SK-N-SH (cell line): ENCODE measurements at regions not wholly inside any gene's neighbourhood (a gene's known extent, or its start where the extent isn't known, plus 50 kb on each side); places are given as distances from the start of the nearest gene placed in this dataset.

ENCODE experiments used
- CTCF ChIA-PET: fragments of 300-600, 350-600 bp; formaldehyde crosslinking; extraction: SDS; loops from one replicate; lab custom pipeline; 2021; lab: Yijun Ruan, JAX
- POLR2A ChIA-PET: fragments of 350-600 bp; sonication (Branson Sonifier 250); formaldehyde crosslinking; extraction: SDS; loops from one replicate; lab custom pipeline; 2020; ENCODE audit warnings: antibody characterized with exemption, inconsistent platforms; lab: Yijun Ruan, JAX
- DNase-seq: peaks from one replicate; pipeline ENCODE4 v3.0.0; 2012
- H2AFZ ChIP-seq: fragments of 200-600 bp; sonication (generic); 2 replicates; pipeline ENCODE4 v1.8.1; 2016; ENCODE audit warnings: antibody characterized with exemption, mild to moderate bottlenecking, low read depth
- H3F3A ChIP-seq: fragments of 200-600 bp; sonication (generic); replicated peaks from 2 replicates; pipeline ENCODE3; 2016; ENCODE audit warnings: antibody characterized with exemption, mild to moderate bottlenecking; ENCODE audit not compliant: insufficient read depth
- H3K27ac ChIP-seq, 2 experiments: fragments of 200-500 bp in 1 of 2; fragments of 200-600 bp in 1 of 2; sonication (Bioruptor generic) in 1 of 2; sonication (generic), shearing (Covaris generic) in 1 of 2; 2 replicates each; pipeline versions ENCODE4 v1.5.1 to v1.6.1; 2014 to 2016; ENCODE audit warnings: low read depth in 2 of 2, inconsistent platforms in 1 of 2, low read length in 1 of 2, mild to moderate bottlenecking in 1 of 2, mixed read lengths in 1 of 2
- H3K27me3 ChIP-seq: fragments of 200-600 bp; sonication (generic), shearing (Covaris generic); 2 replicates; pipeline ENCODE4 v1.6.1; 2016; ENCODE audit warnings: mixed run types; ENCODE audit not compliant: insufficient read depth
- H3K36me3 ChIP-seq, 2 experiments: fragments of 200-500 bp in 1 of 2; fragments of 200-600 bp in 1 of 2; sonication (Bioruptor generic) in 1 of 2; sonication (generic) in 1 of 2; replicated peaks in 1 of 2; 2 replicates each; pipeline versions ENCODE3 to v1.5.1; 2014 to 2016; ENCODE audit warnings: low read length in 1 of 2, mild to moderate bottlenecking in 1 of 2; ENCODE audit not compliant: insufficient read depth in 2 of 2, control insufficient read depth in 1 of 2
- H3K4me1 ChIP-seq, 2 experiments: fragments of 200-500 bp in 1 of 2; fragments of 200-600 bp in 1 of 2; sonication (Bioruptor generic) in 1 of 2; sonication (generic), shearing (Covaris generic) in 1 of 2; 2 replicates each; pipeline versions ENCODE4 v1.5.1 to v1.6.1; 2014 to 2016; ENCODE audit warnings: low read depth in 1 of 2, low read length in 1 of 2, mixed run types in 1 of 2; ENCODE audit not compliant: insufficient read depth in 2 of 2, control insufficient read depth in 1 of 2
- H3K4me2 ChIP-seq: fragments of 200-600 bp; sonication (generic), shearing (Covaris generic); 2 replicates; pipeline ENCODE4 v1.6.1; 2017; ENCODE audit warnings: mixed run types
- H3K4me3 ChIP-seq, 2 experiments: fragments of 200-500 bp in 1 of 2; fragments of 200-600 bp in 1 of 2; sonication (Bioruptor generic) in 1 of 2; sonication (generic), shearing (Covaris generic) in 1 of 2; 2 replicates each; pipeline versions ENCODE4 v1.5.1 to v1.8.1; 2014 to 2016; ENCODE audit warnings: low read depth in 2 of 2, inconsistent platforms in 1 of 2, low read length in 1 of 2, mild to moderate bottlenecking in 1 of 2, mixed read lengths in 1 of 2, moderate library complexity in 1 of 2
- H3K79me2 ChIP-seq: fragments of 200-600 bp; sonication (generic); 2 replicates; pipeline ENCODE4 v1.8.1; 2017; ENCODE audit warnings: mild to moderate bottlenecking; ENCODE audit not compliant: insufficient read depth
- H3K9ac ChIP-seq: fragments of 200-600 bp; sonication (generic); 2 replicates; pipeline ENCODE4 v1.6.1; 2017; ENCODE audit warnings: mixed run types
- H3K9me2 ChIP-seq: fragments of 200-600 bp; sonication (generic); 2 replicates; pipeline ENCODE4 v1.6.1; 2017; ENCODE audit warnings: mixed run types
- H3K9me3 ChIP-seq: fragments of 200-600 bp; sonication (generic); 2 replicates; pipeline ENCODE4 v1.6.1; 2017; ENCODE audit warnings: mixed run types, mild to moderate bottlenecking, moderate library complexity
- H4K20me1 ChIP-seq: fragments of 200-600 bp; sonication (generic); 2 replicates; pipeline ENCODE4 v1.6.1; 2017; ENCODE audit warnings: mild to moderate bottlenecking, mixed run types; ENCODE audit not compliant: insufficient read depth
- CHD2 ChIP-seq: fragments of 150-350 bp; IDR thresholded peaks from 2 replicates; pipeline ENCODE4 v1.6.1; 2018; ENCODE audit warnings: low read length; ENCODE audit not compliant: partially characterized antibody
- CTCF ChIP-seq: fragments of 200-600 bp; sonication (generic); IDR thresholded peaks from 2 replicates; pipeline ENCODE4 v1.6.1; 2017; ENCODE audit warnings: antibody characterized with exemption, mild to moderate bottlenecking, moderate library complexity
- EP300 ChIP-seq, 2 experiments: IDR thresholded peaks; 2 replicates each; pipeline versions ENCODE4 v1.4.0 to v1.6.1; 2012; ENCODE audit warnings: borderline replicate concordance in 1 of 2, low read depth in 1 of 2, low read length in 1 of 2
- EZH2phosphoT487 ChIP-seq: fragments of 200-600 bp; sonication (generic); IDR thresholded peaks from 2 replicates; pipeline ENCODE4 v1.6.1; 2017; ENCODE audit warnings: low read depth, mixed run types, mild to moderate bottlenecking, antibody characterized with exemption, moderate library complexity, borderline replicate concordance
- FOSL2 ChIP-seq: IDR thresholded peaks from 2 replicates; pipeline ENCODE4 v1.4.0; 2012; ENCODE audit warnings: low read depth, mild to moderate bottlenecking, moderate library complexity, borderline replicate concordance
- FOXM1 ChIP-seq: IDR thresholded peaks from 2 replicates; pipeline ENCODE4 v1.4.0; 2012; ENCODE audit warnings: low read depth, mild to moderate bottlenecking
- GABPA ChIP-seq: IDR thresholded peaks from 2 replicates; pipeline ENCODE4 v1.4.0; 2012; ENCODE audit warnings: low read depth, mild to moderate bottlenecking
- JUND ChIP-seq: IDR thresholded peaks from 2 replicates; pipeline ENCODE4 v1.4.0; 2012
- MEF2A ChIP-seq: IDR thresholded peaks from 2 replicates; pipeline ENCODE4 v1.4.0; 2012; ENCODE audit warnings: low read depth, borderline replicate concordance
- NRF1 ChIP-seq: IDR thresholded peaks from 2 replicates; pipeline ENCODE4 v1.6.1; 2012; ENCODE audit warnings: low read depth, mild to moderate bottlenecking, low read length
- RAD21 ChIP-seq: IDR thresholded peaks from 2 replicates; pipeline ENCODE4 v1.6.1; 2012; ENCODE audit warnings: mild to moderate bottlenecking, low read length
- RCOR1 ChIP-seq: fragments of 150-350 bp; IDR thresholded peaks from 2 replicates; pipeline ENCODE4 v1.6.1; 2017; ENCODE audit warnings: antibody characterized with exemption, low read length
- RXRA ChIP-seq: IDR thresholded peaks from 2 replicates; pipeline ENCODE4 v1.4.0; 2012; ENCODE audit warnings: low read depth, mild to moderate bottlenecking, borderline replicate concordance
- SIN3A ChIP-seq: IDR thresholded peaks from 2 replicates; pipeline ENCODE4 v1.6.1; 2012; ENCODE audit warnings: low read depth, mild to moderate bottlenecking, low read length, moderate library complexity, borderline replicate concordance
- SMC3 ChIP-seq: IDR thresholded peaks from 2 replicates; pipeline ENCODE4 v1.6.1; 2012; ENCODE audit warnings: low read depth, low read length, improper control_type of control experiment
- TCF12 ChIP-seq: IDR thresholded peaks from 2 replicates; pipeline ENCODE4 v1.4.0; 2012
- WGBS: methylation state at CpG from one replicate; pipeline ENCODE4 v1.1.6; 2017; ENCODE audit warnings: low lambda C conversion rate; 5-methylcytosine and 5-hydroxymethylcytosine counted together
- TF ChIP-seq, protein P1 (sequence below): fragments of 150-350 bp; IDR thresholded peaks from 2 replicates; pipeline ENCODE4 v1.6.1; 2017; ENCODE audit warnings: antibody characterized with exemption, low read length, low read depth, borderline replicate concordance
- TF ChIP-seq, protein P2 (sequence below): IDR thresholded peaks from 2 replicates; pipeline ENCODE4 v1.4.0; 2012; ENCODE audit warnings: low read depth, borderline replicate concordance

DNA sequence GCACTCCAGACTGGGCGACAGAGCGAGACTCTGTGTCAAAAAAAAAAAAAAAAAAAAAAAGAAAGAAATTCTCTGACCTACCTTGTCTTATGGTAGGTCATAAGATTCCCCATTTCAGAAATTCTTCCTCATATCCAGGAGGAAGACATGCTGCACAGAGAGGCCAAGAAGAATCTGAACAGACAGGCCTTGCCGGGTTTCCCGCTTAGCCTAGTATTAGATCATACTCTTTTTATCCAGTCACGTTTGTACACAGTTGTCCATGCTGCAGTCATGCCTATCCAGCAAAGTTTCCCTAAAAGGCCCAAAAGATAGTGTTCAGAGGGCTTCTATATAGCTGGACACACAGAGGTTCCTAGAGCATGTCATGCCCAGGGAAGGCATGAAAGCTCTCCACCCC is 93.6 kb upstream of the CHODL start:
- Histone ChIP-seq H2AFZ (no peak overlapping the region), H3K27ac (no peak overlapping the region), H4K20me1 (no peaks in the 10 kb centered on the region), H3K9me2 (no peaks in the 10 kb centered on the region), H3K9me3 (no peaks in the 10 kb centered on the region), H3K36me3 (no peaks in the 10 kb centered on the region), H3K4me3 (no peak overlapping the region), H3K27me3 (no peaks in the 10 kb centered on the region), H3K9ac (no peak overlapping the region), H3F3A (no peaks in the 10 kb centered on the region), H3K4me2 (no peak overlapping the region), H3K79me2 (no peaks in the 10 kb centered on the region), H3K4me1 (no peaks in the 10 kb centered on the region)
- ChIA-PET CTCF (no interaction called here), POLR2A (no interaction called here)
- 52% methylated on average over 5 of the region's 5 CpGs for WGBS
- no peak for TF ChIP-seq FOSL2
- no peak for TF ChIP-seq EZH2phosphoT487
- DNase-seq: no peak

DNA sequence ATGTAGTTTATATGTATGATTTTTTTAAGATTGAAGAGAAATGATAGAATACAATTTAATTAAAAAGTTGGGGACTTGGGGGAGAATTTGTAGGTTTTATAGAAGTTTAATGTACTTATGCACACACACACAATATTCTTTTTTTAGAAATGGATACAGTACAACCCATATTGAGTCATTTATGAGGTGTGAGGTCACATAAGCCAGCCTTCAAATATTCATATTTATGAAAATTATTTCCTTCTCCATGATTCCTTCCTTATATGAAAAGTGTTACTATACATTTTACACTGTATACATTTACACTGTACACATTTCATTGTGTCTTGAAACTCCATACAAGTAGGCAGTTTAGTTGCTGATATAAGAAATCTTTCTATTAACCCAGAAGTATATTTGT is 96.2 kb upstream of the CHODL start:
- CTCF ChIA-PET: no interaction called here
- H4K20me1 ChIP-seq: no peaks in the 10 kb centered on the region

More for the DNA sequence above, 96.2 kb upstream of the CHODL start:
- no peaks in the 10 kb centered on the region for H3K4me1 ChIP-seq
- H3K27me3 ChIP-seq: no peaks in the 10 kb centered on the region
- TF ChIP-seq SIN3A: no peak
- TF ChIP-seq EZH2phosphoT487: no peak
- TF ChIP-seq SMC3: no peak
- TF ChIP-seq FOSL2: no peak
- no peak for TF ChIP-seq RAD21
- TF ChIP-seq FOXM1: no peak
- no peak for TF ChIP-seq CHD2
- TF ChIP-seq TCF12: no peak
- no peak for TF ChIP-seq NRF1
- TF ChIP-seq CTCF: no peak
- no peak for TF ChIP-seq GABPA
- TF ChIP-seq RCOR1: no peak
- TF ChIP-seq JUND: no peak
- TF ChIP-seq RXRA: no peak
- no peak for TF ChIP-seq EP300 (IDR thresholded peaks at IDR 0.05; ENCODE audit: borderline replicate concordance in 1 of 2, low read depth in 1 of 2, low read length in 1 of 2)
- TF ChIP-seq, protein P1, sequence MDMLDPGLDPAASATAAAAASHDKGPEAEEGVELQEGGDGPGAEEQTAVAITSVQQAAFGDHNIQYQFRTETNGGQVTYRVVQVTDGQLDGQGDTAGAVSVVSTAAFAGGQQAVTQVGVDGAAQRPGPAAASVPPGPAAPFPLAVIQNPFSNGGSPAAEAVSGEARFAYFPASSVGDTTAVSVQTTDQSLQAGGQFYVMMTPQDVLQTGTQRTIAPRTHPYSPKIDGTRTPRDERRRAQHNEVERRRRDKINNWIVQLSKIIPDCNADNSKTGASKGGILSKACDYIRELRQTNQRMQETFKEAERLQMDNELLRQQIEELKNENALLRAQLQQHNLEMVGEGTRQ: no peak
- no peak for TF ChIP-seq MEF2A
- TF ChIP-seq, protein P2, sequence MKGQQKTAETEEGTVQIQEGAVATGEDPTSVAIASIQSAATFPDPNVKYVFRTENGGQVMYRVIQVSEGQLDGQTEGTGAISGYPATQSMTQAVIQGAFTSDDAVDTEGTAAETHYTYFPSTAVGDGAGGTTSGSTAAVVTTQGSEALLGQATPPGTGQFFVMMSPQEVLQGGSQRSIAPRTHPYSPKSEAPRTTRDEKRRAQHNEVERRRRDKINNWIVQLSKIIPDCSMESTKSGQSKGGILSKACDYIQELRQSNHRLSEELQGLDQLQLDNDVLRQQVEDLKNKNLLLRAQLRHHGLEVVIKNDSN: no peak
- H3K4me3 ChIP-seq: no peak overlapping the region
- no peaks in the 10 kb centered on the region for H3K36me3 ChIP-seq
- H3K9me2 ChIP-seq: no peaks in the 10 kb centered on the region
- H3K9ac ChIP-seq: no peak overlapping the region
- H3K79me2 ChIP-seq: no peaks in the 10 kb centered on the region
- H3F3A ChIP-seq: no peaks in the 10 kb centered on the region
- H2AFZ ChIP-seq: no peak overlapping the region
- no peak for DNase-seq
- POLR2A ChIA-PET: no interaction called here
- no peaks in the 10 kb centered on the region for H3K9me3 ChIP-seq
- no peak overlapping the region for H3K27ac ChIP-seq
- no peak overlapping the region for H3K4me2 ChIP-seq
